ENCODE measurements at regions not wholly inside any gene's neighbourhood (a gene's known extent, or its start where the extent isn't known, plus 50 kb on each side); places are given as distances from the start of the nearest gene placed in this dataset.

DNA sequence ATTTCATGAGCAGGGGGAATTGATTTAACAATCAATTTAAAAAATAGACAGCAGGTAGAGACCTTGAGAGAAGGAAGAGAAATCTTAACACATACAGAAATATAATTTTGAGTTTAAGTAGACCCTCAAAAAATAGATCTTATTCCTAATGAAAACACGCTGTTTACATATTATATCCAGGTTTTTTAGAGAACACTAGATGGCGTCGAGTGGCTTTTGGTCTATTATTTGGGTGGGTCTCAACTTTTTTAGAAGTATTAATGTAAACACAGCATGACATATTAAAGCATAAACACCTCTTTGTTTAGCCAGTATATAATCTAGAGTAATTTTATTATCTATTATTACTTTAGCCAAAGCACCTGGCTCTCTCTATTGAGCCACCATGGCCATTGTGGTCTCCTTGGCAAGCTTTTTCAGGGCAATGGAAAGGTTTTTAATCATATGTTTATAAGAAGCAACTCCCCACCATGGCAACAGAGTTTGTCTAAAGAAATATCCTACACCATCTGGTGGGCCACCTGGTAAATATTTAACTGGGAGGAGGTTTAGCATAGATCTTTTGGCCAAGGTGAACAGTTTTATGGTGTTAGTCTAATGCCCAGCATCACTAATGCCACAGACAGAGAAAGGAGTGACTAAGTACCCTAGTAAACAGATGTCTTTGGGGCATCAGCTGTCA, 59.7 kb upstream of the PRSS1 start:
- no peak for TF ChIP-seq POLR2AphosphoS5 (IDR thresholded peaks at IDR 0.05; ENCODE audit: low read depth, low read length)
- TF ChIP-seq POLR2A (IDR thresholded peaks at IDR 0.05; ENCODE audit: low read depth, low read length) = no peak
